SK-N-SH (cell line): ENCODE measurements at regions not wholly inside any gene's neighbourhood (a gene's known extent, or its start where the extent isn't known, plus 50 kb on each side); places are given as distances from the start of the nearest gene placed in this dataset.

ENCODE experiments used
- CTCF ChIA-PET: fragments of 300-600, 350-600 bp; formaldehyde crosslinking; extraction: SDS; loops from one replicate; lab custom pipeline; 2021; lab: Yijun Ruan, JAX
- POLR2A ChIA-PET: fragments of 350-600 bp; sonication (Branson Sonifier 250); formaldehyde crosslinking; extraction: SDS; loops from one replicate; lab custom pipeline; 2020; ENCODE audit warnings: antibody characterized with exemption, inconsistent platforms; lab: Yijun Ruan, JAX
- DNase-seq: peaks from one replicate; pipeline ENCODE4 v3.0.0; 2012
- H2AFZ ChIP-seq: fragments of 200-600 bp; sonication (generic); 2 replicates; pipeline ENCODE4 v1.8.1; 2016; ENCODE audit warnings: antibody characterized with exemption, mild to moderate bottlenecking, low read depth
- H3F3A ChIP-seq: fragments of 200-600 bp; sonication (generic); replicated peaks from 2 replicates; pipeline ENCODE3; 2016; ENCODE audit warnings: antibody characterized with exemption, mild to moderate bottlenecking; ENCODE audit not compliant: insufficient read depth
- H3K27ac ChIP-seq, 2 experiments: fragments of 200-500 bp in 1 of 2; fragments of 200-600 bp in 1 of 2; sonication (Bioruptor generic) in 1 of 2; sonication (generic), shearing (Covaris generic) in 1 of 2; 2 replicates each; pipeline versions ENCODE4 v1.5.1 to v1.6.1; 2014 to 2016; ENCODE audit warnings: low read depth in 2 of 2, inconsistent platforms in 1 of 2, low read length in 1 of 2, mild to moderate bottlenecking in 1 of 2, mixed read lengths in 1 of 2
- H3K27me3 ChIP-seq: fragments of 200-600 bp; sonication (generic), shearing (Covaris generic); 2 replicates; pipeline ENCODE4 v1.6.1; 2016; ENCODE audit warnings: mixed run types; ENCODE audit not compliant: insufficient read depth
- H3K36me3 ChIP-seq, 2 experiments: fragments of 200-500 bp in 1 of 2; fragments of 200-600 bp in 1 of 2; sonication (Bioruptor generic) in 1 of 2; sonication (generic) in 1 of 2; replicated peaks in 1 of 2; 2 replicates each; pipeline versions ENCODE3 to v1.5.1; 2014 to 2016; ENCODE audit warnings: low read length in 1 of 2, mild to moderate bottlenecking in 1 of 2; ENCODE audit not compliant: insufficient read depth in 2 of 2, control insufficient read depth in 1 of 2
- H3K4me1 ChIP-seq, 2 experiments: fragments of 200-500 bp in 1 of 2; fragments of 200-600 bp in 1 of 2; sonication (Bioruptor generic) in 1 of 2; sonication (generic), shearing (Covaris generic) in 1 of 2; 2 replicates each; pipeline versions ENCODE4 v1.5.1 to v1.6.1; 2014 to 2016; ENCODE audit warnings: low read depth in 1 of 2, low read length in 1 of 2, mixed run types in 1 of 2; ENCODE audit not compliant: insufficient read depth in 2 of 2, control insufficient read depth in 1 of 2
- H3K4me2 ChIP-seq: fragments of 200-600 bp; sonication (generic), shearing (Covaris generic); 2 replicates; pipeline ENCODE4 v1.6.1; 2017; ENCODE audit warnings: mixed run types
- H3K4me3 ChIP-seq, 2 experiments: fragments of 200-500 bp in 1 of 2; fragments of 200-600 bp in 1 of 2; sonication (Bioruptor generic) in 1 of 2; sonication (generic), shearing (Covaris generic) in 1 of 2; 2 replicates each; pipeline versions ENCODE4 v1.5.1 to v1.8.1; 2014 to 2016; ENCODE audit warnings: low read depth in 2 of 2, inconsistent platforms in 1 of 2, low read length in 1 of 2, mild to moderate bottlenecking in 1 of 2, mixed read lengths in 1 of 2, moderate library complexity in 1 of 2
- H3K79me2 ChIP-seq: fragments of 200-600 bp; sonication (generic); 2 replicates; pipeline ENCODE4 v1.8.1; 2017; ENCODE audit warnings: mild to moderate bottlenecking; ENCODE audit not compliant: insufficient read depth
- H3K9ac ChIP-seq: fragments of 200-600 bp; sonication (generic); 2 replicates; pipeline ENCODE4 v1.6.1; 2017; ENCODE audit warnings: mixed run types
- H3K9me2 ChIP-seq: fragments of 200-600 bp; sonication (generic); 2 replicates; pipeline ENCODE4 v1.6.1; 2017; ENCODE audit warnings: mixed run types
- H3K9me3 ChIP-seq: fragments of 200-600 bp; sonication (generic); 2 replicates; pipeline ENCODE4 v1.6.1; 2017; ENCODE audit warnings: mixed run types, mild to moderate bottlenecking, moderate library complexity
- H4K20me1 ChIP-seq: fragments of 200-600 bp; sonication (generic); 2 replicates; pipeline ENCODE4 v1.6.1; 2017; ENCODE audit warnings: mild to moderate bottlenecking, mixed run types; ENCODE audit not compliant: insufficient read depth
- ELF1 ChIP-seq: IDR thresholded peaks from 2 replicates; pipeline ENCODE4 v1.4.0; 2012
- FOSL2 ChIP-seq: IDR thresholded peaks from 2 replicates; pipeline ENCODE4 v1.4.0; 2012; ENCODE audit warnings: low read depth, mild to moderate bottlenecking, moderate library complexity, borderline replicate concordance
- FOXJ3 ChIP-seq: sonication (generic); formaldehyde crosslinking; IDR thresholded peaks from 2 replicates; pipeline ENCODE4 v1.5.1; 2020; ENCODE audit warnings: mild to moderate bottlenecking, missing genetic modification reagents
- FOXM1 ChIP-seq: IDR thresholded peaks from 2 replicates; pipeline ENCODE4 v1.4.0; 2012; ENCODE audit warnings: low read depth, mild to moderate bottlenecking
- GATA2 ChIP-seq: sonication (generic); formaldehyde crosslinking; IDR thresholded peaks from 2 replicates; pipeline ENCODE4 v1.5.0; 2020; ENCODE audit warnings: mild to moderate bottlenecking, missing genetic modification reagents
- RFX5 ChIP-seq: IDR thresholded peaks from 2 replicates; pipeline ENCODE4 v1.6.1; 2012; ENCODE audit warnings: mild to moderate bottlenecking, improper control_type of control experiment, low read length
- YY1 ChIP-seq: IDR thresholded peaks from 2 replicates; pipeline ENCODE4 v1.4.0; 2012; ENCODE audit warnings: low read depth, mild to moderate bottlenecking
- WGBS: methylation state at CpG from one replicate; pipeline ENCODE4 v1.1.6; 2017; ENCODE audit warnings: low lambda C conversion rate; 5-methylcytosine and 5-hydroxymethylcytosine counted together
- TF ChIP-seq, protein P1 (sequence below): IDR thresholded peaks from 2 replicates; pipeline ENCODE4 v1.4.0; 2012; ENCODE audit warnings: low read depth, borderline replicate concordance
- TF ChIP-seq, protein P2 (sequence below): IDR thresholded peaks from 2 replicates; pipeline ENCODE4 v1.6.1; 2012; ENCODE audit warnings: mild to moderate bottlenecking, low read depth, low read length, moderate library complexity
- TF ChIP-seq, protein P3 (sequence below): fragments of 150-350 bp; IDR thresholded peaks from 2 replicates; pipeline ENCODE4 v1.6.1; 2016; ENCODE audit warnings: mild to moderate bottlenecking, low read depth, low read length
- TF ChIP-seq, protein P4 (sequence below): IDR thresholded peaks from 2 replicates; pipeline ENCODE4; 2012
- TF ChIP-seq, protein P5 (sequence below): fragments of 200-600 bp; sonication (generic); IDR thresholded peaks from 2 replicates; pipeline ENCODE4 v1.6.1; 2017; ENCODE audit warnings: antibody characterized with exemption, mild to moderate bottlenecking, moderate library complexity

DNA sequence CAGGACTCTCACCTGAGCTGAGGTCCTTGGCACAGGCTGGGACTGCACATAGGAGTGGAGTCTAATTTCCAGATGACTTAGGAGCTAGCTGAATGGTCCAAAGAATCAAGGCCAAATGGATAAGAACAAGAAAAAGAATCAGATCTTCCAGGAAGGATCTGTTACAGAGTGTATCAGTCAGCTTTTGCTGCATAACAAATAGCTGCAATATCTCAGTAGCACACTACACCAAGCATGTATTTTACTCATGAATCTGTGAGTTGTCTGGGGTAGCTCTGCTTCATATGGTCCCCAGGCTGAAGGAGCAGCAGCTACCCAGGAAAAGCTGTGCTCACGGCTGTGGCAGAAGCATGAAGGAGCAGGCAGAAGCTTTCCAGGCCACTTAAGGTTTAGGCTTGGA lies 60.6 kb upstream of the LOXL4 start (continued):
- TF ChIP-seq, protein P1, sequence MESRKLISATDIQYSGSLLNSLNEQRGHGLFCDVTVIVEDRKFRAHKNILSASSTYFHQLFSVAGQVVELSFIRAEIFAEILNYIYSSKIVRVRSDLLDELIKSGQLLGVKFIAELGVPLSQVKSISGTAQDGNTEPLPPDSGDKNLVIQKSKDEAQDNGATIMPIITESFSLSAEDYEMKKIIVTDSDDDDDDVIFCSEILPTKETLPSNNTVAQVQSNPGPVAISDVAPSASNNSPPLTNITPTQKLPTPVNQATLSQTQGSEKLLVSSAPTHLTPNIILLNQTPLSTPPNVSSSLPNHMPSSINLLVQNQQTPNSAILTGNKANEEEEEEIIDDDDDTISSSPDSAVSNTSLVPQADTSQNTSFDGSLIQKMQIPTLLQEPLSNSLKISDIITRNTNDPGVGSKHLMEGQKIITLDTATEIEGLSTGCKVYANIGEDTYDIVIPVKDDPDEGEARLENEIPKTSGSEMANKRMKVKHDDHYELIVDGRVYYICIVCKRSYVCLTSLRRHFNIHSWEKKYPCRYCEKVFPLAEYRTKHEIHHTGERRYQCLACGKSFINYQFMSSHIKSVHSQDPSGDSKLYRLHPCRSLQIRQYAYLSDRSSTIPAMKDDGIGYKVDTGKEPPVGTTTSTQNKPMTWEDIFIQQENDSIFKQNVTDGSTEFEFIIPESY = no peak
- TF ChIP-seq FOXM1 = no peak

DNA sequence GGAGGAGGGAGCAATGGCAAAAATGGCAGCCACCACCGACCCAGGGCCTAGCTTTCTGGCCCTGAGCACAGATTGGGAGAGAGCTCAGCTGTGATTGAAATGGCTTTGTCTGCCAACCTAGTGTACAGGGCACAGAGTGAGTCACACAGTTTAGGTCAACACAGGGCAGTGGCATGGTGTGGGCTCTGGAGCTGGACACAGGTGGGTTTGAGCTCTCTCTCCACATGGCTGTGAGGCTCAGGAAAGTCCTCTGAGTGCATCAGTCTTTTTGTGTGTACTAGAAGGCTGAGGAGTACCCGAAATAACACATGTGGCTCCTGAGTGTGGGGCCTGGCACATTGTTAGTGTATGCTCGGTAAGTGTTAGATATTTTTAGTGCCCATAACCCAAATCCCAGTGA lies 60.2 kb upstream of the LOXL4 start:
- H2AFZ ChIP-seq = no peak overlapping the region
- ChIA-PET CTCF (interaction anchor here (1.4 to 1.6 kb wide), 2 partner anchors 17 to 19 kb away, joined by 3 to 5 read pairs; no protein-coding TSS in a partner anchor), POLR2A (no interaction called here)
- H3K9ac ChIP-seq = no peak overlapping the region
- WGBS = 80% methylated on average over 2 of the region's 3 CpGs
- H3K9me2 ChIP-seq = no peaks in the 10 kb centered on the region
- H3K4me2 ChIP-seq = no peak overlapping the region
- H3K36me3 ChIP-seq = no peaks in the 10 kb centered on the region
- peaks cover 2 to 5% of the 10 kb centered on the region in 2 experiments; a peak in 1 of 4 replicates for H3K4me1 ChIP-seq
- no peaks in the 10 kb centered on the region for H3K79me2 ChIP-seq
- H3K27me3 ChIP-seq = no peaks in the 10 kb centered on the region
- DNase-seq = no peak
- H3K4me3 ChIP-seq = no peak overlapping the region
- H3F3A ChIP-seq = peaks cover 3% of the 10 kb centered on the region
- no peaks in the 10 kb centered on the region for H4K20me1 ChIP-seq
- no peak for TF ChIP-seq FOXM1
- no peak for TF ChIP-seq FOSL2
- no peaks in the 10 kb centered on the region for H3K9me3 ChIP-seq
- H3K27ac ChIP-seq = no peak overlapping the region

DNA sequence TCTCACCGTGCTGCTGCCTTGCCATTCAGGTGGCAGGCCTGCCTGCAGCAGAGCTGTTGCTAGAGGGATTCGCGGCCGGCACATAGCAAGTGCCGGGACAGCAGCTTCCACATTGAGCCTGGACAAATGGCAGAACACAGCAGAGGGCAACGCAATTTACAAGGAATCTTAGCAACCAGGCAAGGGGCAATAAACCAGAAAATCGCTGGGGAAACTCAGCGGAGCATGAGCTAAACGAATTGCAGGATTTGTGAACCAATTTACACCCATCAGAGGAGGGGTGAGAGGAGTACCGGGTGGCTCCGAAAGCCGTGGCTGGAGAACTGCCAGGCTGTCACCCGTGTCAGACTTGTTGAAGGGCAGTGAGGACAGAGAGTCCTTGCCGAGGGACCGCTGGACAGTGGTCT lies 58.6 kb upstream of the LOXL4 start:
- H2AFZ ChIP-seq = no peak overlapping the region
- H3K4me2 ChIP-seq = no peak overlapping the region
- WGBS = 64% methylated on average over 14 of the region's 15 CpGs
- H3K4me1 ChIP-seq = peaks cover 4 to 5% of the 10 kb centered on the region in 2 experiments; a peak in 1 of 4 replicates
- ChIA-PET POLR2A (no interaction called here), CTCF (interaction anchor here (0.5 to 1.4 kb wide), 5 partner anchors 17 to 1576 kb away, joined by 3 read pairs; no protein-coding TSS in a partner anchor)
- no peaks in the 10 kb centered on the region for H3K9me3 ChIP-seq
- no peaks in the 10 kb centered on the region for H4K20me1 ChIP-seq
- H3K9ac ChIP-seq = no peak overlapping the region
- H3K27ac ChIP-seq = no peak overlapping the region
- H3F3A ChIP-seq = peaks cover 3% of the 10 kb centered on the region
- DNase-seq = no peak
- no peak overlapping the region for H3K4me3 ChIP-seq
- H3K9me2 ChIP-seq = no peaks in the 10 kb centered on the region
- H3K36me3 ChIP-seq = no peaks in the 10 kb centered on the region
- no peaks in the 10 kb centered on the region for H3K27me3 ChIP-seq
- no peaks in the 10 kb centered on the region for H3K79me2 ChIP-seq
- no peak for TF ChIP-seq GATA2 (CRISPR knock-in tag)
- TF ChIP-seq, protein P2, sequence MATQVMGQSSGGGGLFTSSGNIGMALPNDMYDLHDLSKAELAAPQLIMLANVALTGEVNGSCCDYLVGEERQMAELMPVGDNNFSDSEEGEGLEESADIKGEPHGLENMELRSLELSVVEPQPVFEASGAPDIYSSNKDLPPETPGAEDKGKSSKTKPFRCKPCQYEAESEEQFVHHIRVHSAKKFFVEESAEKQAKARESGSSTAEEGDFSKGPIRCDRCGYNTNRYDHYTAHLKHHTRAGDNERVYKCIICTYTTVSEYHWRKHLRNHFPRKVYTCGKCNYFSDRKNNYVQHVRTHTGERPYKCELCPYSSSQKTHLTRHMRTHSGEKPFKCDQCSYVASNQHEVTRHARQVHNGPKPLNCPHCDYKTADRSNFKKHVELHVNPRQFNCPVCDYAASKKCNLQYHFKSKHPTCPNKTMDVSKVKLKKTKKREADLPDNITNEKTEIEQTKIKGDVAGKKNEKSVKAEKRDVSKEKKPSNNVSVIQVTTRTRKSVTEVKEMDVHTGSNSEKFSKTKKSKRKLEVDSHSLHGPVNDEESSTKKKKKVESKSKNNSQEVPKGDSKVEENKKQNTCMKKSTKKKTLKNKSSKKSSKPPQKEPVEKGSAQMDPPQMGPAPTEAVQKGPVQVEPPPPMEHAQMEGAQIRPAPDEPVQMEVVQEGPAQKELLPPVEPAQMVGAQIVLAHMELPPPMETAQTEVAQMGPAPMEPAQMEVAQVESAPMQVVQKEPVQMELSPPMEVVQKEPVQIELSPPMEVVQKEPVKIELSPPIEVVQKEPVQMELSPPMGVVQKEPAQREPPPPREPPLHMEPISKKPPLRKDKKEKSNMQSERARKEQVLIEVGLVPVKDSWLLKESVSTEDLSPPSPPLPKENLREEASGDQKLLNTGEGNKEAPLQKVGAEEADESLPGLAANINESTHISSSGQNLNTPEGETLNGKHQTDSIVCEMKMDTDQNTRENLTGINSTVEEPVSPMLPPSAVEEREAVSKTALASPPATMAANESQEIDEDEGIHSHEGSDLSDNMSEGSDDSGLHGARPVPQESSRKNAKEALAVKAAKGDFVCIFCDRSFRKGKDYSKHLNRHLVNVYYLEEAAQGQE = no peak
- TF ChIP-seq RFX5 = no peak
- TF ChIP-seq, protein P3, sequence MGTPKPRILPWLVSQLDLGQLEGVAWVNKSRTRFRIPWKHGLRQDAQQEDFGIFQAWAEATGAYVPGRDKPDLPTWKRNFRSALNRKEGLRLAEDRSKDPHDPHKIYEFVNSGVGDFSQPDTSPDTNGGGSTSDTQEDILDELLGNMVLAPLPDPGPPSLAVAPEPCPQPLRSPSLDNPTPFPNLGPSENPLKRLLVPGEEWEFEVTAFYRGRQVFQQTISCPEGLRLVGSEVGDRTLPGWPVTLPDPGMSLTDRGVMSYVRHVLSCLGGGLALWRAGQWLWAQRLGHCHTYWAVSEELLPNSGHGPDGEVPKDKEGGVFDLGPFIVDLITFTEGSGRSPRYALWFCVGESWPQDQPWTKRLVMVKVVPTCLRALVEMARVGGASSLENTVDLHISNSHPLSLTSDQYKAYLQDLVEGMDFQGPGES = no peak
- TF ChIP-seq FOXJ3 (CRISPR knock-in tag) = no peak
- TF ChIP-seq YY1 = no peak
- TF ChIP-seq, protein P4, sequence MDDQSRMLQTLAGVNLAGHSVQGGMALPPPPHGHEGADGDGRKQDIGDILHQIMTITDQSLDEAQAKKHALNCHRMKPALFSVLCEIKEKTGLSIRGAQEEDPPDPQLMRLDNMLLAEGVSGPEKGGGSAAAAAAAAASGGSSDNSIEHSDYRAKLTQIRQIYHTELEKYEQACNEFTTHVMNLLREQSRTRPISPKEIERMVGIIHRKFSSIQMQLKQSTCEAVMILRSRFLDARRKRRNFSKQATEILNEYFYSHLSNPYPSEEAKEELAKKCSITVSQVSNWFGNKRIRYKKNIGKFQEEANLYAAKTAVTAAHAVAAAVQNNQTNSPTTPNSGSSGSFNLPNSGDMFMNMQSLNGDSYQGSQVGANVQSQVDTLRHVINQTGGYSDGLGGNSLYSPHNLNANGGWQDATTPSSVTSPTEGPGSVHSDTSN = no peak
- TF ChIP-seq ELF1 = no peak
- TF ChIP-seq, protein P1 = no peak
- TF ChIP-seq, protein P5, sequence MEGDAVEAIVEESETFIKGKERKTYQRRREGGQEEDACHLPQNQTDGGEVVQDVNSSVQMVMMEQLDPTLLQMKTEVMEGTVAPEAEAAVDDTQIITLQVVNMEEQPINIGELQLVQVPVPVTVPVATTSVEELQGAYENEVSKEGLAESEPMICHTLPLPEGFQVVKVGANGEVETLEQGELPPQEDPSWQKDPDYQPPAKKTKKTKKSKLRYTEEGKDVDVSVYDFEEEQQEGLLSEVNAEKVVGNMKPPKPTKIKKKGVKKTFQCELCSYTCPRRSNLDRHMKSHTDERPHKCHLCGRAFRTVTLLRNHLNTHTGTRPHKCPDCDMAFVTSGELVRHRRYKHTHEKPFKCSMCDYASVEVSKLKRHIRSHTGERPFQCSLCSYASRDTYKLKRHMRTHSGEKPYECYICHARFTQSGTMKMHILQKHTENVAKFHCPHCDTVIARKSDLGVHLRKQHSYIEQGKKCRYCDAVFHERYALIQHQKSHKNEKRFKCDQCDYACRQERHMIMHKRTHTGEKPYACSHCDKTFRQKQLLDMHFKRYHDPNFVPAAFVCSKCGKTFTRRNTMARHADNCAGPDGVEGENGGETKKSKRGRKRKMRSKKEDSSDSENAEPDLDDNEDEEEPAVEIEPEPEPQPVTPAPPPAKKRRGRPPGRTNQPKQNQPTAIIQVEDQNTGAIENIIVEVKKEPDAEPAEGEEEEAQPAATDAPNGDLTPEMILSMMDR = no peak
